GM19023 (cell line): ENCODE measurements at regions not wholly inside any gene's neighbourhood (a gene's known extent, or its start where the extent isn't known, plus 50 kb on each side); places are given as distances from the start of the nearest gene placed in this dataset.
"Not testable (repeated sequence)": the region's sequence is repeated elsewhere in the genome, so short reads cannot be mapped to it uniquely, and the experiment has no call there.

Experiments used
- ATAC-seq: cut with Tn5 transposase; IDR thresholded peaks from one replicate; pipeline ENCODE4 v1.9.1; 2021; ENCODE audit warnings: mild to moderate bottlenecking, moderate library complexity; ENCODE audit not compliant: unreplicated experiment

GRCh38 chr7:51430480-51431086 lies 114.0 kb upstream of the COBL start:
- ATAC-seq: peak; percentile 58

- no peak for ATAC-seq
Observed at GRCh38 chr7:51428217-51428887, 111.7 kb upstream of the COBL start.

GRCh38 chr7:51426163-51426562 lies 109.6 kb upstream of the COBL start:
- no peak for ATAC-seq

GRCh38 chr7:51409934-51410333 lies 93.3 kb upstream of the COBL start:
- not testable (repeated sequence) for ATAC-seq

- ATAC-seq: not testable (repeated sequence)
Observed at GRCh38 chr7:51397608-51398007, 81.0 kb upstream of the COBL start.

GRCh38 chr7:51393003-51393402 lies 76.4 kb upstream of the COBL start:
- not testable (repeated sequence) for ATAC-seq

GRCh38 chr7:51389952-51390351 lies 73.3 kb upstream of the COBL start:
- ATAC-seq: not testable (repeated sequence)

- ATAC-seq: not testable (repeated sequence)
Observed at GRCh38 chr7:51389216-51389812, 72.7 kb upstream of the COBL start.

- ATAC-seq: not testable (repeated sequence)
Observed at GRCh38 chr7:51388241-51388640, 71.6 kb upstream of the COBL start.

- ATAC-seq: not testable (repeated sequence)
Observed at GRCh38 chr7:51386806-51387568, 70.4 kb upstream of the COBL start.

- not testable (repeated sequence) for ATAC-seq
Observed at GRCh38 chr7:51386184-51386583, 69.6 kb upstream of the COBL start.

GRCh38 chr7:51382243-51382642 lies 65.6 kb upstream of the COBL start:
- ATAC-seq: not testable (repeated sequence)

GRCh38 chr7:51376420-51377092 lies 59.9 kb upstream of the COBL start:
- ATAC-seq: peak; percentile 44

- ATAC-seq: no peak
Observed at GRCh38 chr7:51374936-51375335, 58.3 kb upstream of the COBL start.

GRCh38 chr7:51373607-51374006 lies 57.0 kb upstream of the COBL start:
- ATAC-seq: not testable (repeated sequence)

- peak; percentile 56 for ATAC-seq
Observed at GRCh38 chr7:51369746-51370145, 53.1 kb upstream of the COBL start.

- ATAC-seq: not testable (repeated sequence)
Observed at GRCh38 chr7:51369228-51369627, 52.6 kb upstream of the COBL start.

- ATAC-seq: no peak
Observed at GRCh38 chr7:51368334-51368733, 51.7 kb upstream of the COBL start.

- ATAC-seq: no peak
Observed at GRCh38 chr7:51367614-51367968, 51.0 kb upstream of the COBL start.

GRCh38 chr7:51366930-51367613 lies 50.5 kb upstream of the COBL start:
- no peak for ATAC-seq
